ENCODE measurements at regions not wholly inside any gene's neighbourhood (a gene's known extent, or its start where the extent isn't known, plus 50 kb on each side); places are given as distances from the start of the nearest gene placed in this dataset.

- no peak for DNase-seq (ENCODE audit: low read depth)
Observed at GRCh38 chr7:16004702-16005101, 318.2 kb upstream of the MEOX2 start.

DNA sequence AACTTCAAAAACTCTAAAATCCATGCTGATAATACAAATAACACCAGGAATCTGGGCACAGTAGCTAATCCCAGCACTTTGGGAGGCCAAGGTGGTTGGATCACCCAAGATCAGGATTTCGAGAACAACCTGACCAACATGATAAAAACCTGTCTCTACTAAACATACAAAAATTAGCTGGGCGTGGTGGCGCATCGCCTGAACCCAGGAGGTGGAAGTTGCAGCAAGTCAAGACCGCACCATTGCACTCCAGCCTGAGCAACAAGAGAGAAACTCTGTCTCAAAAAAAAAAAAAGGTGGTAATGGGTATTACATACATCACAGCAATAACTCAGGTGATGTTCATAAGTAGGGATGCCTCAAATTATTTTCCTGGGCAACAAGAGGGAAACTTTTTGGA lies 315.0 kb upstream of the MEOX2 start:
- DNase-seq (ENCODE audit: low read depth) = no peak

GRCh38 chr7:15998617-15999016 lies 312.1 kb upstream of the MEOX2 start:
- DNase-seq (ENCODE audit: low read depth) = no peak

- no peak for DNase-seq (ENCODE audit: low read depth)
Observed at GRCh38 chr7:15995027-15995426, 308.5 kb upstream of the MEOX2 start.

- DNase-seq (ENCODE audit: low read depth) = no peak
Observed at GRCh38 chr7:15989194-15989593, 302.7 kb upstream of the MEOX2 start.

GRCh38 chr7:15985587-15986384 lies 299.3 kb upstream of the MEOX2 start:
- DNase-seq (ENCODE audit: low read depth) = no peak

DNA sequence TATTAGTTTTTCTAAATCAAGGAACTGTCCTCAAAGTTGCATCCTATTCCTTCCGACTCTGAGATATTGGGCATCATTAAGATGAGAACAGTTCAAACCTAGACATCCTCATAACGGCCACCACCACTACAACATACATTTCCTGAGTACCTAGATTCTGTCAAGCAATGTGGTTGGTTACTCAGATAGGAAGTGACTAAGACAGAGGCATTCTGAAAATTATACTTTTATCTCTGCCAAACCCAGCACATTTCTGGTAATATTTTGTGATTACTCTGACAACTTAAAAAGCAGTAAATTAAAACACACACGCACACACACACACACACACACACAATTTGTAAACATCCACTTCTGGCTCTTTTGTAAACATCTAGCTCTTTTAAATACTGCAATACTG lies 291.2 kb upstream of the MEOX2 start:
- DNase-seq (ENCODE audit: low read depth) = no peak

DNA sequence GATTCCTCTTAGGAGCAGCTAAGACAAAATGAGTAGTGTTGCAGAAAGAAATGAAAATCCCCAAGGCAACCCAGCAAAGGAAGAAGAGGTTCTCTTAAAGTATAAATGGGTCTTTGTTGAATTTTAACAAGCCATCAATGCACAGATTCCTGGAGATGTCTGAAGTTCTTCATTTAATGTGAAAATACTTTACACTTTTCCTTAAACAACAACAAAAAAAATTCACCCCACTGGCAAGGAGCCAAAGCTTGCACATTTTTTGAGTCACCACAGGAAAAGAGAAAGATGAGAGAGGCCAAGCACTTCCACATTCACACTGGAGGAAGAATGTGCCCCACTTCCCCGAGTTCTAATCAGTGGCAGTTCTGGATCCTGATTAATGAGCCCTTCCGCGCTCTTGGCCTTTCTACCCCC lies 286.4 kb upstream of the MEOX2 start:
- no peak for DNase-seq (ENCODE audit: low read depth)

DNA sequence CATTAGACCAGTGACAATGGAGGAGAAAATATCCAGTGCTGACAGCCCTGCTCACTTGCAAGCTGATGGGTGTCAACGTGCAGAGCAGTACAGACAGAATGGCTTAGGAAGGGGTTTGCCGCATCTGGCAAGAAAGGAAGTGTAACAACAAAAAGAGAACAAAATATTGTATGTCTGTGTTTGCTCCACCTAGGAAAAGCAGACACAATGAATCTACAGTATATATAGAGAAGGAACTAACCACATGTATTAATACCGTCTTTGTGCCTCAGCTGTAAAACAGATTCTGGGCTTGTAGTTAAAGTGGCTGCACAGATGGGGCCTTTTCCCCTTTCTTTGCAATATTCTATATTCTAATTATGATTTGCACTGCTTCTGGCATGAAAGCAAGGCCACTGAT lies 281.1 kb upstream of the MEOX2 start:
- no peak for DNase-seq (ENCODE audit: low read depth)

GRCh38 chr7:15967121-15967520 lies 280.6 kb upstream of the MEOX2 start:
- DNase-seq (ENCODE audit: low read depth) = no peak

- no peak for DNase-seq (ENCODE audit: low read depth)
Observed at GRCh38 chr7:15963206-15963605, 276.7 kb upstream of the MEOX2 start.

DNA sequence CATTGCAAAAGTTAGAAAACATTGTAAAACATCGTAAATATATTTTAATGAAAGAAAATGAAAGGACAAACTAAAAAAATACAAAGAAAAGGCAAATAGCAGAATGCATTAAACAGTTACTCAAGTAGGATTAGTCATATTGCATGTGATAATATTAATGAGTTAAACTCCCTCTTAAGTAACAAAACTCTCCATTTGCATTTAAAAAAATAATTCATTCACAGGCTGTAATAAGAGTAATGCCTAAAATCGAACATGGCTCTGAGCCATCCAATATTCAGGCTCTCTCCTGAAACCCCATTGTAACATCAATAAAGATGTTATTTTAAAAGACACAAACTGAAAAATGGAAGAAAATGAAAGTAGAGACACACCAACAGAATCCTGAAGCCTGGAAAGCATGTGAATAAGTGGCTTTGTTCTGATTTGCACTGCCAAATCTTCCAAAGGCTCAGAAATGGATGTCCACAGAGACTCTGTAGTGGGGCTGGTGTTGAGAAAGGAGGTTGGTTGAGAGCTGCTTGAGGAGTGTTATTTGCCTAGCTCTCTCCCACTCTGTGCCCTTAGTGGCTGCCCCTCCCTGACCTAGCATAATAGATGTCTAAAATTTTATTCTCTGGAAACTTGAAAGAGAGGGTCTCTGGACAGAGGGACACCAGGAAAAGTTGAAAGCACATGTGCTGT lies 268.3 kb upstream of the MEOX2 start:
- no peak for DNase-seq (ENCODE audit: low read depth)

- no peak for DNase-seq (ENCODE audit: low read depth)
Observed at GRCh38 chr7:15950299-15950698, 263.8 kb upstream of the MEOX2 start.

DNA sequence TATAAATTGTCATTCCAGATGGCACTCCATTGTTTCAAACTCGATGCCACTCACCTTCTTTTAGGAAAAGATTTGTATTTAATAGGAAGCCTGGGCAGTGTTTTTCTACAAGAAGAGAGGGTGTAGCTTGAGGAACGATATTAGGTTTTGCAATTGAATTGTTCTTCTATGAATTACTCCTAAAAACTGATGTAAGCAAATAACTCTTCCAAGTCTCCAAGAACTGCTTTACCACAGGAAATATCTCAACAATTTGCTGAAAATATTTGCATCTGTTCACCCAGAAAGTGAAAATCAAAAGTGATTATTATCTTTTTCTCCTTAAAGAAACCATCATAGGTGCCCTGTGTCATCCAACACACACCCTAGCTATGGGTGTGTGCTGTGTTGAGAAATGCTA lies 261.3 kb upstream of the MEOX2 start:
- DNase-seq (ENCODE audit: low read depth) = no peak

DNA sequence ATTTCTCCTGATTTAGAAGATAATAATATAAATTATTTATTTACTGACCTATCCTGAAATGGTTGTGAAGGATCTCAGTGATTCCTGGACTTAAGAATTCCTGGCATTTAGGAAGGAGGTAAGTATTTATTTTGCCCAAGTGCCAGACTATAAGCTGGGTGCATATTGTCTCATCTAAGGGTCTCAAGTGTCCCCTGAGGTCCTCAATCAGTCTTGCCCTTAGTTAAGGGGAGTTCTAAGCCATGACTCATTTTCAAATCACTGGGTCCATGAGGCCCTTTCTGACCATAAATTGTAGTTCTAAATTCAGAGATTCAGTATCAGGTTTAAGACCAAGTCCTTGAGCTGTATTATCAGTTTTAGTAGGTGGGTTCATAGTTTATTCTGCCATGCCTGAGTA lies 251.6 kb upstream of the MEOX2 start:
- DNase-seq (ENCODE audit: low read depth) = no peak

GRCh38 chr7:15937571-15937970 lies 251.1 kb upstream of the MEOX2 start:
- DNase-seq (ENCODE audit: low read depth) = no peak

DNA sequence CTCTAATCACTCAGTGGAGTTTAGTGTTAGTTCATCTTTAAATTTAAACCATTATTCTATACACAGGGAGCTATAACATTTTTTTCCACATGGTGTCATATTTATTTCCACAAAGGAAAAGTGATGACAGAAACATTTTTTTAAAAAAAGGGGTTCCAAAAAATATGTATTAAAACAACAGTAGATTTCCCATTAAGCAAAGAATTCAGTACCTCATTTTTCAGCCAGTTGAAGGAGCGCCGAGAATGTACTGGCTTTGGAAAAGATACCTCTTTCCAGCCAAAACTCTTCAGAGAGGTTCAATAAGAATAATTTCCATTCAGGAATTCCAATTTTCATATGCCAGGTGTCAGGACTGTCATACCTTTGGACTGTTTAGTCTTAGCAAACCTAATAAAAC lies 250.5 kb upstream of the MEOX2 start:
- no peak for DNase-seq (ENCODE audit: low read depth)

- DNase-seq (ENCODE audit: low read depth) = no peak
Observed at GRCh38 chr7:15932318-15932717, 245.8 kb upstream of the MEOX2 start.

GRCh38 chr7:15929411-15929810 lies 242.9 kb upstream of the MEOX2 start:
- no peak for DNase-seq (ENCODE audit: low read depth)

- no peak for DNase-seq (ENCODE audit: low read depth)
Observed at GRCh38 chr7:15925608-15926007, 239.1 kb upstream of the MEOX2 start.

GRCh38 chr7:15924910-15925309 lies 238.4 kb upstream of the MEOX2 start:
- no peak for DNase-seq (ENCODE audit: low read depth)

- DNase-seq (ENCODE audit: low read depth) = no peak
Observed at GRCh38 chr7:15922002-15922401, 235.5 kb upstream of the MEOX2 start.

GRCh38 chr7:15921576-15921975 lies 235.1 kb upstream of the MEOX2 start:
- DNase-seq (ENCODE audit: low read depth) = no peak

- no peak for DNase-seq (ENCODE audit: low read depth)
Observed at GRCh38 chr7:15920953-15921352, 234.5 kb upstream of the MEOX2 start.

All from stimulated activated CD8-positive, alpha-beta memory T cell treated with anti-CD3 and anti-CD28 coated beads, Interleukin-12 subunit alpha, Interleukin-12 subunit beta, amount 100 ng/mL, for 4 hours (primary cell).